ENCODE measurements at regions not wholly inside any gene's neighbourhood (a gene's known extent, or its start where the extent isn't known, plus 50 kb on each side); places are given as distances from the start of the nearest gene placed in this dataset.
A peak's percentile ranks its signal among the peaks of the same experiment; 100 is the strongest.

- TF ChIP-seq POLR2A (IDR thresholded peaks at IDR 0.05) (no peak), CTCF (IDR thresholded peaks at IDR 0.05) (no peak), POLR2AphosphoS5 (IDR thresholded peaks at IDR 0.05; ENCODE audit: insufficient read depth in 1 of 2, low read depth in 1 of 2) (no peak)
- Histone ChIP-seq H3K27me3 (no peaks in the 10 kb centered on the region), H3K4me1 (no peaks in the 10 kb centered on the region), H3K9me3 (no peaks in the 10 kb centered on the region), H3K4me3 (no peak overlapping the region), H3K36me3 (no peaks in the 10 kb centered on the region), H3K27ac (no peak overlapping the region)
- DNase-seq (ENCODE audit: extremely low spot score in 2 of 2), result no peak
- intact Hi-C loops (cut with DNase I), result no loop called here
Measured at GRCh38 chr4:127307996-127308395, 324.8 kb upstream of the INTU start.

- Histone ChIP-seq H3K9me3 (no peaks in the 10 kb centered on the region), H3K27me3 (no peaks in the 10 kb centered on the region), H3K36me3 (no peaks in the 10 kb centered on the region), H3K27ac (peak overlapping the region; percentile 16), H3K4me1 (no peaks in the 10 kb centered on the region), H3K4me3 (no peak overlapping the region)
- TF ChIP-seq CTCF (IDR thresholded peaks at IDR 0.05) (no peak), POLR2AphosphoS5 (IDR thresholded peaks at IDR 0.05; ENCODE audit: insufficient read depth in 1 of 2, low read depth in 1 of 2) (no peak), POLR2A (IDR thresholded peaks at IDR 0.05) (no peak)
- intact Hi-C loops (cut with DNase I), result no loop called here
- no peak for DNase-seq (ENCODE audit: extremely low spot score in 2 of 2)
Measured at GRCh38 chr4:127309369-127310102, 323.2 kb upstream of the INTU start.

DNA sequence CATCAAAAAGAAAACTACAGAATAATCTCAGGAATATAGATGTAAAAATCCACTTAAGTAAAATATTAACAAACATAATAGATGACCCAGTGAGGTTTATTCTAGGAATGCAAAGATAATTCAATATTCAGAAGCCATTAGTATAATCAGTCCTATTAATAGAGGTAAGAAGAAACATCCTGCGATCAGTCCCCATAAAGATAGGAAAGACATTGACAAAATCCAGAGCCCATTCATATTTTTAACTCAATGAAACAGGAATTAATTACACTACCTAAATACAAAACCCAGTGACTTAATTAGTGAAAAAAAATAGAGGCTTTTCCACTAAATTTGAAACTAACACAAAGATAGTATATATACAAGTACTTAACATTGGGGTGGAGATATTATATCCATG, 321.4 kb upstream of the INTU start:
- no peak overlapping the region for H3K27ac ChIP-seq
- intact Hi-C loops (cut with DNase I), result no loop called here

DNA sequence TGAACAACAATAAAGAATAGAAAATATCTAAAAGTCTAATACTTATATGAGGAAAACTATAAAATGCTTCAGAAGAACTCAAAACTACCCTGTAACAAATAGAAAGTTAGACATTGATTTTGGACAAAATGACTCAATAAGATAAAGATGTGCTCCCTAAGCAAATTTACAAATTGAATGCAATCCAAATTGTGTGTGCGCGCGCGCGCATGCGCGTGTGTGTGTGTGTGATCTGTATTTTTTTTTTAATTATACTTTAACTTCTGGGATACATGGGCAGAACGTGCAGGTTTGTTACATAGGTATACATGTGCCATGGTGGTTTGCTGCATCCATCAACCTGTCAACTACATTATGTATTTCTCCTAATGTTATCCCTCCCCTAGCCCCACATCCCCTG, 320.8 kb upstream of the INTU start:
- Histone ChIP-seq H3K36me3 (no peaks in the 10 kb centered on the region), H3K27me3 (no peaks in the 10 kb centered on the region), H3K27ac (no peak overlapping the region), H3K4me3 (no peak overlapping the region), H3K4me1 (no peaks in the 10 kb centered on the region), H3K9me3 (no peaks in the 10 kb centered on the region)
- intact Hi-C loops (cut with DNase I), result no loop called here
- TF ChIP-seq POLR2A (IDR thresholded peaks at IDR 0.05) (no peak), POLR2AphosphoS5 (IDR thresholded peaks at IDR 0.05; ENCODE audit: insufficient read depth in 1 of 2, low read depth in 1 of 2) (no peak), CTCF (IDR thresholded peaks at IDR 0.05) (no peak)
- no peak for DNase-seq (ENCODE audit: extremely low spot score in 2 of 2)

More for the DNA sequence above, 321.4 kb upstream of the INTU start:
- no peak for DNase-seq (ENCODE audit: extremely low spot score in 2 of 2)
- H3K9me3 ChIP-seq, result no peaks in the 10 kb centered on the region
- no peaks in the 10 kb centered on the region for H3K4me1 ChIP-seq
- H3K36me3 ChIP-seq, result no peaks in the 10 kb centered on the region
- H3K4me3 ChIP-seq, result no peak overlapping the region
- no peak for TF ChIP-seq POLR2A (IDR thresholded peaks at IDR 0.05)
- TF ChIP-seq CTCF (IDR thresholded peaks at IDR 0.05), result no peak
- TF ChIP-seq POLR2AphosphoS5 (IDR thresholded peaks at IDR 0.05; ENCODE audit: insufficient read depth in 1 of 2, low read depth in 1 of 2), result no peak
- H3K27me3 ChIP-seq, result no peaks in the 10 kb centered on the region

DNA sequence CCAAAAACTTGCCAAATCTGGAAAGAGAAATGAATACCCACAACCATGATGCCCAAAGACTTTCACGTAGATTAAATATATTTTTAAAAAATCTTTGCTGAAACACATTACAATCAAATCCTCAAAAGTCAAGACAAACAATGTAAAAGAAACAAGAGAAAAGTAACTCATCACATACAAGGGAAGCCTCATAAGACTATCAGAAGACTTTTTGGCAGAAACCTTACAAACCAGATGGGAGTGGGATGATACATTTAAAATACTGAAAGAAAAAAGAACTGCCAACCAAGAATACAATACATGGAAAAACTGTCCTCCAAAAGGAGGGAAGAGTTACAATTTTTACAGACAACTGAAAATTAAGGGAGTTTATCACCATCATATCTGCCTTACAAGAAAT, 319.0 kb upstream of the INTU start:
- Histone ChIP-seq H3K4me1 (no peaks in the 10 kb centered on the region), H3K4me3 (no peak overlapping the region), H3K9me3 (no peaks in the 10 kb centered on the region), H3K27ac (no peak overlapping the region), H3K27me3 (no peaks in the 10 kb centered on the region), H3K36me3 (no peaks in the 10 kb centered on the region)
- intact Hi-C loops (cut with DNase I), result no loop called here
- no peak for TF ChIP-seq POLR2AphosphoS5 (IDR thresholded peaks at IDR 0.05; ENCODE audit: insufficient read depth in 1 of 2, low read depth in 1 of 2)
- TF ChIP-seq POLR2A (IDR thresholded peaks at IDR 0.05), result no peak
- DNase-seq (ENCODE audit: extremely low spot score in 2 of 2), result no peak
